Spleen (tissue), 11 donors: ENCODE measurements at regions not wholly inside any gene's neighbourhood (a gene's known extent, or its start where the extent isn't known, plus 50 kb on each side); places are given as distances from the start of the nearest gene placed in this dataset.

Experiments used
- DNase-seq: peaks from one replicate; pipeline ENCODE4 v3.0.0-alpha.2; 2020
- H3K27ac ChIP-seq, 8 donors: fragments of 200-600 bp; sonication (generic) in 7 of 8; 1 replicate in 4 of 8; 2 replicates in 4 of 8; pipeline versions ENCODE4 v1.5.0 to v1.8.0; 2016 to 2021; ENCODE audit warnings: inconsistent platforms in 4 of 8, mild to moderate bottlenecking in 4 of 8, moderate library complexity in 1 of 8
- H3K27me3 ChIP-seq, 7 donors: fragments of 200-600 bp; sonication (generic) in 6 of 7; replicated peaks in 1 of 7; 1 replicate in 4 of 7; 2 replicates in 3 of 7; pipeline versions ENCODE4 v1.5.0 to v1.8.0; 2016 to 2021; ENCODE audit warnings: inconsistent platforms in 3 of 7, mild to moderate bottlenecking in 1 of 7
- H3K36me3 ChIP-seq, 6 donors: fragments of 200-600 bp; sonication (generic) in 5 of 6; 1 replicate in 4 of 6; 2 replicates in 2 of 6; pipeline versions ENCODE4 v1.5.0 to v1.8.0; 2016 to 2021; ENCODE audit warnings: inconsistent platforms in 2 of 6
- H3K4me1 ChIP-seq, 6 donors: fragments of 200-600 bp; sonication (generic) in 5 of 6; 1 replicate in 3 of 6; 2 replicates in 3 of 6; pipeline versions ENCODE4 v1.5.0 to v1.8.0; 2016 to 2021; ENCODE audit warnings: inconsistent platforms in 3 of 6
- H3K4me3 ChIP-seq, 8 donors: fragments of 200-600 bp; sonication (generic) in 7 of 8; 1 replicate in 4 of 8; 2 replicates in 4 of 8; pipeline versions ENCODE4 v1.5.0 to v1.8.0; 2016 to 2021; ENCODE audit warnings: inconsistent platforms in 4 of 8, mild to moderate bottlenecking in 4 of 8, moderate library complexity in 2 of 8
- H3K9me3 ChIP-seq, 8 donors: fragments of 200-600 bp; sonication (generic) in 7 of 8; 1 replicate in 4 of 8; 2 replicates in 4 of 8; pipeline versions ENCODE4 v1.5.0 to v1.8.0; 2016 to 2021; ENCODE audit warnings: inconsistent platforms in 4 of 8
- CTCF ChIP-seq, 11 experiments: fragments of 200-600 bp in 7 of 11; fragments of 450-650 bp in 4 of 11; sonication (generic) in 4 of 11; IDR thresholded peaks in 8 of 11; conservative IDR thresholded peaks in 3 of 11; 1 replicate in 7 of 11; 2 replicates in 4 of 11; pipeline versions ENCODE4 v1.4.0 to v1.8.0; 2016 to 2021; ENCODE audit warnings: antibody characterized with exemption in 11 of 11, inconsistent platforms in 4 of 11, mild to moderate bottlenecking in 1 of 11
- POLR2A ChIP-seq, 3 donors: fragments of 450-650 bp; IDR thresholded peaks; one replicate each; pipeline ENCODE4 v1.5.1; 2017; ENCODE audit warnings: antibody characterized with exemption in 3 of 3, mild to moderate bottlenecking in 1 of 3
- POLR2AphosphoS5 ChIP-seq, 3 donors: sonication (generic); formaldehyde crosslinking; IDR thresholded peaks; one replicate each; pipeline ENCODE4 v1.5.1; 2017; ENCODE audit warnings: antibody characterized with exemption in 3 of 3
- WGBS, 5 donors: extraction: QIAGEN DNeasy Blood & Tissue Kit in 3 of 5; methylation state at CpG; one replicate each; pipeline versions ENCODE4 v1.1.5 to v1.1.7; 2013 to 2018; 5-methylcytosine and 5-hydroxymethylcytosine counted together
- intact Hi-C: fragments of 100-400 bp; cut with DNase I; formaldehyde crosslinking; loops from one replicate; pipeline ENCODE4 v1.15.0; 2023; ENCODE audit warnings: low total_unique reads
- donor health status: healthy with polysubstance abuse.
- donor health status: DM: no; HTN: no; CAD: no; lungs with moderate emphysema.
- donor health status: DM: no; HTN: no; CAD: no.
- donor health status: Bipolar disorder and iron deficiency.
- donor health status: healthy.
- donor health status: DM: no; HTN: no; CAD: no.
- donor health status: DM: yes; HTN: yes; CAD: no.

- intact Hi-C loops = no loop called here
- no peak overlapping the region for H3K4me3 ChIP-seq
- H3K36me3 ChIP-seq = no peaks in the 10 kb centered on the region
- H3K9me3 ChIP-seq = peaks cover 0 to 4% (median 0%) of the 10 kb centered on the region in 8 donors
- TF ChIP-seq POLR2AphosphoS5 (IDR thresholded peaks at IDR 0.05) (no peak), POLR2A (IDR thresholded peaks at IDR 0.05) (no peak), CTCF (IDR thresholded peaks at IDR 0.05 in 8 of 11, conservative IDR thresholded peaks at IDR 0.05 in 3 of 11) (no peak)
- no peak for DNase-seq
- no peaks in the 10 kb centered on the region for H3K4me1 ChIP-seq
- no peaks in the 10 kb centered on the region for H3K27me3 ChIP-seq
- no peak overlapping the region for H3K27ac ChIP-seq
Measured at GRCh38 chr4:96093563-96093962, 253.7 kb downstream of the PDHA2 start.

GRCh38 chr4:96094183-96094582, 254.3 kb downstream of the PDHA2 start:
- intact Hi-C loops = no loop called here
- DNase-seq = no peak
- Histone ChIP-seq H3K9me3 (peaks cover 0 to 4% (median 0%) of the 10 kb centered on the region in 8 donors), H3K27me3 (no peaks in the 10 kb centered on the region), H3K27ac (no peak overlapping the region), H3K4me1 (no peaks in the 10 kb centered on the region), H3K36me3 (no peaks in the 10 kb centered on the region), H3K4me3 (no peak overlapping the region)
- TF ChIP-seq CTCF (IDR thresholded peaks at IDR 0.05 in 8 of 11, conservative IDR thresholded peaks at IDR 0.05 in 3 of 11) = no peak
- WGBS, 5 donors = 80 to 91% (median 85%) methylated on average over 5 of the region's 5 CpGs

GRCh38 chr4:96097040-96097607, 257.2 kb downstream of the PDHA2 start:
- no peaks in the 10 kb centered on the region for H3K36me3 ChIP-seq
- H3K27ac ChIP-seq = no peak overlapping the region
- no peaks in the 10 kb centered on the region for H3K9me3 ChIP-seq
- no peak for TF ChIP-seq POLR2A (IDR thresholded peaks at IDR 0.05)
- TF ChIP-seq POLR2AphosphoS5 (IDR thresholded peaks at IDR 0.05) = no peak
- no peak for TF ChIP-seq CTCF (IDR thresholded peaks at IDR 0.05 in 8 of 11, conservative IDR thresholded peaks at IDR 0.05 in 3 of 11)
- intact Hi-C loops = no loop called here
- no peak for DNase-seq
- WGBS, 5 donors = 77 to 89% (median 81%) methylated on average over 7 of the region's 7 CpGs
- no peaks in the 10 kb centered on the region for H3K27me3 ChIP-seq
- no peaks in the 10 kb centered on the region for H3K4me1 ChIP-seq
- H3K4me3 ChIP-seq = no peak overlapping the region

- 73 to 88% (median 76%) methylated on average over 1 of the region's 1 CpG for WGBS, 5 donors
- Histone ChIP-seq H3K4me3 (no peak overlapping the region), H3K27ac (no peak overlapping the region), H3K9me3 (no peaks in the 10 kb centered on the region), H3K27me3 (no peaks in the 10 kb centered on the region), H3K4me1 (no peaks in the 10 kb centered on the region), H3K36me3 (no peaks in the 10 kb centered on the region)
- intact Hi-C loops = no loop called here
- TF ChIP-seq CTCF (IDR thresholded peaks at IDR 0.05 in 8 of 11, conservative IDR thresholded peaks at IDR 0.05 in 3 of 11) = no peak
- DNase-seq = no peak
Measured at GRCh38 chr4:96097693-96098092, 257.8 kb downstream of the PDHA2 start.
